Right lobe of liver (tissue), 6 donors: ENCODE measurements at regions not wholly inside any gene's neighbourhood (a gene's known extent, or its start where the extent isn't known, plus 50 kb on each side); places are given as distances from the start of the nearest gene placed in this dataset.
"Not testable (repeated sequence)": the region's sequence is repeated elsewhere in the genome, so short reads cannot be mapped to it uniquely, and the experiment has no call there.

ENCODE experiments used
- ATAC-seq, 4 donors: fragments of 200-7000 bp; cut with Tn5 transposase; one replicate each; pipeline ENCODE4 v1.9.1; 2020; ENCODE audit warnings: mild to moderate bottlenecking in 4 of 4, moderate library complexity in 4 of 4
- DNase-seq, 3 donors: peaks; one replicate each; pipeline ENCODE4 v3.0.0-alpha.2; 2020
- H3K27ac ChIP-seq, 3 donors: fragments of 200-600 bp; one replicate each; pipeline ENCODE4 v1.8.0; 2022
- H3K27me3 ChIP-seq, 2 donors: fragments of 200-600 bp; one replicate each; pipeline ENCODE4 v1.8.0; 2022
- H3K36me3 ChIP-seq, 4 donors: fragments of 200-600 bp; sonication (generic) in 1 of 4; one replicate each; pipeline versions ENCODE4 v1.5.1 to v1.8.0; 2017 to 2022; ENCODE audit warnings: control low read depth in 1 of 4
- H3K4me1 ChIP-seq, 4 donors: fragments of 200-600 bp; sonication (generic) in 1 of 4; one replicate each; pipeline versions ENCODE4 v1.5.1 to v1.8.0; 2017 to 2022; ENCODE audit warnings: control low read depth in 1 of 4
- H3K4me3 ChIP-seq, 3 donors: fragments of 200-600 bp; one replicate each; pipeline ENCODE4 v1.8.0; 2022
- H3K9me3 ChIP-seq, 4 donors: fragments of 200-600 bp; sonication (generic) in 1 of 4; one replicate each; pipeline versions ENCODE4 v1.5.1 to v1.8.0; 2017 to 2022; ENCODE audit warnings: control low read depth in 1 of 4
- CTCF ChIP-seq, 4 donors: fragments of 200-600 bp in 3 of 4; fragments of 450-650 bp in 1 of 4; IDR thresholded peaks; one replicate each; pipeline versions ENCODE4 v1.5.1 to v1.8.0; 2016 to 2022; ENCODE audit warnings: antibody characterized with exemption in 4 of 4, mild to moderate bottlenecking in 2 of 4
- POLR2A ChIP-seq: fragments of 450-650 bp; IDR thresholded peaks from one replicate; pipeline ENCODE4 v1.6.1; 2017; ENCODE audit warnings: antibody characterized with exemption, mild to moderate bottlenecking
- WGBS: methylation state at CpG from one replicate; pipeline ENCODE4 v1.1.6; 2018; ENCODE audit warnings: low coverage, low lambda C conversion rate; ENCODE audit not compliant: insufficient coverage; ENCODE audit errors: missing lambda C conversion rate; 5-methylcytosine and 5-hydroxymethylcytosine counted together
- intact Hi-C, 2 donors: fragments of 100-400 bp; cut with DNase I; formaldehyde crosslinking; loops; one replicate each; pipeline versions ENCODE4 v1.11.2 to v1.14.1; 2022
- donor health status: DM: no; HTN: yes; CAD: no.
- donor health status: DM: no; HTN: no; CAD: no.
- donor health status: DM: no; HTN: no; CAD: no.
- donor health status: DM: no; HTN: yes; CAD: no.
- donor health status: DM: no; HTN: yes; CAD: no.

GRCh38 chr2:193154076-193154475 lies 959.3 kb upstream of the TMEFF2 start:
- no peak for ATAC-seq
- intact Hi-C loops: no loop called here
- Histone ChIP-seq H3K9me3 (no peaks in the 10 kb centered on the region), H3K4me3 (no peak overlapping the region), H3K27ac (no peak overlapping the region), H3K4me1 (no peaks in the 10 kb centered on the region), H3K36me3 (no peaks in the 10 kb centered on the region), H3K27me3 (no peaks in the 10 kb centered on the region)
- WGBS: 89% methylated on average over 5 of the region's 5 CpGs
- DNase-seq: no peak
- TF ChIP-seq POLR2A (no peak), CTCF (IDR thresholded peaks at IDR 0.05) (no peak)

GRCh38 chr2:193153576-193153975 lies 958.8 kb upstream of the TMEFF2 start:
- H3K4me3 ChIP-seq: no peak overlapping the region
- H3K9me3 ChIP-seq: no peaks in the 10 kb centered on the region
- H3K36me3 ChIP-seq: no peaks in the 10 kb centered on the region
- no peak for ATAC-seq
- H3K27me3 ChIP-seq: no peaks in the 10 kb centered on the region
- TF ChIP-seq POLR2A: no peak
- TF ChIP-seq CTCF (IDR thresholded peaks at IDR 0.05): no peak
- 63% methylated on average over 2 of the region's 2 CpGs for WGBS
- no peaks in the 10 kb centered on the region for H3K4me1 ChIP-seq
- H3K27ac ChIP-seq: no peak overlapping the region
- intact Hi-C loops: no loop called here
- DNase-seq: no peak

- H3K36me3 ChIP-seq, H3K4me3 ChIP-seq, H3K9me3 ChIP-seq, H3K27ac ChIP-seq, DNase-seq, intact Hi-C loops, ATAC-seq, H3K27me3 ChIP-seq, H3K4me1 ChIP-seq: not testable (repeated sequence)
- 100% methylated on average over 1 of the region's 5 CpGs for WGBS
These were observed 947.7 kb upstream of the TMEFF2 start for GRCh38 chr2:193142467-193142866.

- no peak for ATAC-seq
- Histone ChIP-seq H3K27me3 (no peaks in the 10 kb centered on the region), H3K4me1 (no peaks in the 10 kb centered on the region), H3K36me3 (no peaks in the 10 kb centered on the region), H3K9me3 (no peaks in the 10 kb centered on the region), H3K27ac (no peak overlapping the region), H3K4me3 (no peak overlapping the region)
- no peak for TF ChIP-seq POLR2A
- no peak for TF ChIP-seq CTCF (IDR thresholded peaks at IDR 0.05)
- intact Hi-C loops: no loop called here
- no peak for DNase-seq
These were observed 947.3 kb upstream of the TMEFF2 start for GRCh38 chr2:193141998-193142397.

GRCh38 chr2:193140895-193141294 lies 946.2 kb upstream of the TMEFF2 start:
- peak in 2 of 4 donors; percentile 32 to 39 for ATAC-seq
- H3K4me1 ChIP-seq, H3K27me3 ChIP-seq, H3K36me3 ChIP-seq, intact Hi-C loops, H3K9me3 ChIP-seq, DNase-seq, H3K4me3 ChIP-seq: not testable (repeated sequence)
- WGBS: 57% methylated on average over 1 of the region's 1 CpG
- peak overlapping the region in 1 of 3 donors; percentile 26 for H3K27ac ChIP-seq

- DNase-seq (no peak), ATAC-seq (no peak)
- intact Hi-C loops: no loop called here
- Histone ChIP-seq H3K9me3 (no peaks in the 10 kb centered on the region), H3K27me3 (no peaks in the 10 kb centered on the region), H3K36me3 (no peaks in the 10 kb centered on the region), H3K4me1 (no peaks in the 10 kb centered on the region), H3K27ac (no peak overlapping the region), H3K4me3 (no peak overlapping the region)
- no peak for TF ChIP-seq POLR2A
- no peak for TF ChIP-seq CTCF (IDR thresholded peaks at IDR 0.05)
These were observed 930.1 kb upstream of the TMEFF2 start for GRCh38 chr2:193124815-193125214.
